ENCODE measurements at regions not wholly inside any gene's neighbourhood (a gene's known extent, or its start where the extent isn't known, plus 50 kb on each side); places are given as distances from the start of the nearest gene placed in this dataset.
"Not testable (repeated sequence)": the region's sequence is repeated elsewhere in the genome, so short reads cannot be mapped to it uniquely, and the experiment has no call there.

- Mint-ChIP-seq H3K4me1 (no peaks in the 10 kb centered on the region), H3K27me3 (ENCODE audit: low read depth) (no peaks in the 10 kb centered on the region), H3K9me3 (peaks cover 10% of the 10 kb centered on the region), H3K27ac (no peak overlapping the region), H3K4me3 (no peak overlapping the region), H3K36me3 (ENCODE audit: low read depth) (no peaks in the 10 kb centered on the region)
- no peak for TF ChIP-seq CTCF (IDR thresholded peaks at IDR 0.05; ENCODE audit: unreplicated experiment in 3 of 3)
Observed at GRCh38 chr5:86507574-86507973, 110.2 kb upstream of the COX7C start.

DNA sequence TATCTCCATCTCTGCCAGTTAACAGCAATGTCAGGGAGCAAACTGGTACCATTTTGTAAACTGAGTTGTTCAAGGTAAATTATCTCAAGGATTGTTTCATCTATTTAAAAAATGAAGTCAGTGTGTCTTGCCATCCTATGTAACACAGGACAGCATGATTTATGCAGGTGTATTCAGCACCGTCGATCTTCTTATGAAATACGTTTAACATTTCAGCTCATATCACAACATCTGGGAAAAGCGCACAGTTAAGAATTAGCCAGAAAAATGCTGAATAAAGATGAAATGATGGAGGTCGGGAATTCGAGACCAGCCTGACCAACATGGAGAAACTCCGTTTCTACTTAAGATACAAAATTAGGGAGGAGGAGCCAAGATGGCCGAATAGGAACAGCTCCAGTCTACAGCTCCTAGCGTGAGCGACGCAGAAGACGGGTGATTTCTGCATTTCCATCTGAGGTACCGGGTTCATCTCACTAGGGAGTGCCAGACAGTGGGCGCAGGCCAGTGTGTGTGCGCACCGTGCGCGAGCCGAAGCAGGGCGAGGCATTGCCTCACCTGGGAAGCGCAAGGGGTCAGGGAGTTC lies 107.3 kb upstream of the COX7C start:
- not testable (repeated sequence) for H3K27me3 Mint-ChIP-seq (ENCODE audit: low read depth); H3K4me3 Mint-ChIP-seq; H3K36me3 Mint-ChIP-seq (ENCODE audit: low read depth); H3K9me3 Mint-ChIP-seq; H3K27ac Mint-ChIP-seq; H3K4me1 Mint-ChIP-seq

GRCh38 chr5:86523718-86524117 lies 94.0 kb upstream of the COX7C start:
- H3K27ac Mint-ChIP-seq, result no peak overlapping the region
- H3K36me3 Mint-ChIP-seq (ENCODE audit: low read depth), result no peaks in the 10 kb centered on the region
- H3K9me3 Mint-ChIP-seq, result no peaks in the 10 kb centered on the region
- TF ChIP-seq CTCF (IDR thresholded peaks at IDR 0.05; ENCODE audit: unreplicated experiment in 3 of 3), result no peak
- H3K4me3 Mint-ChIP-seq, result no peak overlapping the region
- no peaks in the 10 kb centered on the region for H3K27me3 Mint-ChIP-seq (ENCODE audit: low read depth)
- H3K4me1 Mint-ChIP-seq, result no peaks in the 10 kb centered on the region

GRCh38 chr5:86525622-86526021 lies 92.1 kb upstream of the COX7C start:
- no peak overlapping the region for H3K27ac Mint-ChIP-seq
- H3K9me3 Mint-ChIP-seq, result no peaks in the 10 kb centered on the region
- no peak overlapping the region for H3K4me3 Mint-ChIP-seq
- H3K36me3 Mint-ChIP-seq (ENCODE audit: low read depth), result no peaks in the 10 kb centered on the region
- no peaks in the 10 kb centered on the region for H3K27me3 Mint-ChIP-seq (ENCODE audit: low read depth)
- H3K4me1 Mint-ChIP-seq, result no peaks in the 10 kb centered on the region
- TF ChIP-seq CTCF (IDR thresholded peaks at IDR 0.05; ENCODE audit: unreplicated experiment in 3 of 3), result no peak

DNA sequence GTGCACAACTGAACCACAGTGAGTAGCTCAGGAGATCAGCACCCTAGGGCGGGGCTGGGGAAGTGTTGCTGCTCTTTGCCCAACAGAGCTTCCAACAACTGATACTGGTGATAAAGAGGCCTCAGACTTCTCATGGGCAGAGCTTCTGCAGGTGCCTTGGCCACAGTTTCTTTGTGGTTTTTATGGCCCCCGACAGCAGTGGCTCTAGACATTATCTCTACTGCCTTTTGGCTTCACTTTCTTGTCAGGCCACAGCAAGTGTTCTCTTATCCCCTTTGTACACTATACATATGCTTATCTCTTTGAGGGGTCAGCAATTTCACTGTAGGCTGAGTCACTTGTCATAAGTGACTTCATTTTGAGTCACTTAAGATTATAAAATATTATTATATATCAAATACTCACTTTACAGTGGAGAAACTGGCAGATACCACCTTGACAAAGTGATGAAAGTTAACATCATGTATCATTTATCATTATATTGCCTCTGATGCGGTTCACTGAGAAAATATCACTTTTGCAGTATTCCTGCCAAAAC lies 90.9 kb upstream of the COX7C start:
- H3K4me1 Mint-ChIP-seq, result no peaks in the 10 kb centered on the region
- no peaks in the 10 kb centered on the region for H3K27me3 Mint-ChIP-seq (ENCODE audit: low read depth)
- no peak for TF ChIP-seq CTCF (IDR thresholded peaks at IDR 0.05; ENCODE audit: unreplicated experiment in 3 of 3)
- no peak overlapping the region for H3K27ac Mint-ChIP-seq
- no peak overlapping the region for H3K4me3 Mint-ChIP-seq
- no peaks in the 10 kb centered on the region for H3K36me3 Mint-ChIP-seq (ENCODE audit: low read depth)
- no peaks in the 10 kb centered on the region for H3K9me3 Mint-ChIP-seq

- Mint-ChIP-seq H3K4me1 (no peaks in the 10 kb centered on the region), H3K36me3 (ENCODE audit: low read depth) (no peaks in the 10 kb centered on the region), H3K27me3 (ENCODE audit: low read depth) (no peaks in the 10 kb centered on the region), H3K27ac (no peak overlapping the region), H3K4me3 (no peak overlapping the region), H3K9me3 (no peaks in the 10 kb centered on the region)
- TF ChIP-seq CTCF (IDR thresholded peaks at IDR 0.05; ENCODE audit: unreplicated experiment in 3 of 3), result no peak
Observed at GRCh38 chr5:86532429-86532828, 85.3 kb upstream of the COX7C start.
